GM21619 (cell line): ENCODE measurements at regions not wholly inside any gene's neighbourhood (a gene's known extent, or its start where the extent isn't known, plus 50 kb on each side); places are given as distances from the start of the nearest gene placed in this dataset.

ENCODE experiments used
- ATAC-seq: cut with Tn5 transposase; IDR thresholded peaks from one replicate; pipeline ENCODE4 v1.9.1; 2021; ENCODE audit not compliant: unreplicated experiment

DNA sequence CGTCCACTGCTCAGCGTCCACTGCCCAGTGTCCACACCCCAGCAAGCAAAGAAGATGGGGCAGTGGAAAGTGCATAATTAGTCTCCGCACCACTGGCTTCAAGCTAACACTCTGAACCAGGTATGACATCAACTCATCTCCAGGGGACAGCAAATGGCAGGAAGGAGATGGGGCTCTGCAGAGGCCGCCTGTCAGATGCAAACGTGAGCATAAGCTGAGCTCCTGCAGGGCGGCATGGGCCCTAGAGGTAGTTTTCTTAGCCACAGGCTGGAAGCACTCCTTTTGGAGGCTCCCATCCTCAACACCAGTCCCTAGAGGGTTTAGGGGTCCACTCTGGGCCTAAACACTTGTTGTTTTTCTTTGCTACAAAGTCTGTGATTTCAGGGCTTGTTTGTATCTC lies 335.8 kb upstream of the MKI67 start:
- ATAC-seq: no peak

- ATAC-seq: no peak
Measured at GRCh38 chr10:128462844-128463243, 336.6 kb upstream of the MKI67 start.

DNA sequence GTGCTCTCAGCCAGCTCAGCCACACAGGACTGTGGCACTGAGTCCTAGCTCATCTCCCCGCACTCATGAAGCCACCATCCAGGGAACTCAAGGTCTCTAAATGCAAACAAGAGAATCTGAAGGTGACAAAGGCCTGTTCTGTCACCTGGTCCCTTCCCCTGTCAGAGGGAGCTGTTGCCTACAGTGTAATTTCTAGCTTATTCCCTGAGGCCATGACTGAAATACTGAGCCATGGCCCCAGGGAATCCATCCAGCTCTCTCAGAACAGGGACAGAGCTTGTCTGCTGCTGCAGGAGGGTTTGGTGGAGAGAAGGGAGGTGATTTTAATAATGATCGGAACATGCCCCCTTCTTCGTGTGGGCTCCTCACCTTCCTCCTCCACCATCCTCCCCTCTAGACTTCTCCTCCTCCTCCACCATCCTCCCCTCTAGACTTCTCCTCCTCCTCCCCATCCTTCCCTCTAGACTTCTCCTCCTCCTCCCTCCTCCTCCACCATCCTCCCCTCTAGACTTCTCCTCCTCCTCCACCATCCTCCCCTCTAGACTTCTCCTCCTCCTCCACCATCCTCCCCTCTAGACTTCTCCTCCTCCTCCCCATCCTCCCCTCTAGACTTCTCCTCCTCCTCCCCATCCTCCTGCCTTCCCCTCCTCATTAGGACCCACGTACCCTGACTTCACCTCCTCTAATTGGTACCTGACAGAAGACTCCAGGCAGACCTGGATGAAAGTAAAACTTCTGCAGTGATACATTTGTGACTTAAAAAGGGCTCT lies 338.0 kb upstream of the MKI67 start:
- no peak for ATAC-seq

DNA sequence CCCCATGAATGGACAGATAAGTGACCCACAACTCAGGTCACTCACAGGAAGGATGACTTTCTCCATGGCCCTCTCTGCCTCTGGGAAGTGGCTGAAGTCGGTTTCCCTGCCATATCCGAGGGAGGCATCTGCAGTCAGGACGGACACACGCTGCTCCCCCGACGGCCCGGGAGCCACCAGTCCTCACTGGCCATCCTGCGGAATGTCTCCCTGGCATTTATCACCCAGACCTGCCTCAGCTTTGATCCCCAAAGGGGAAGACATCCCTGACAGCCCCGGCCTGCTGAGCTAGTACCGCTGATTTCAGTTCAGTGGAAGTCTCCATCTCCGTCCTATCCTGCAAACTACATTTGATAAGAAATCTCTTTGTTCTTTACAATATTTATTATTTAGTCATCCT lies 339.5 kb upstream of the MKI67 start:
- no peak for ATAC-seq

DNA sequence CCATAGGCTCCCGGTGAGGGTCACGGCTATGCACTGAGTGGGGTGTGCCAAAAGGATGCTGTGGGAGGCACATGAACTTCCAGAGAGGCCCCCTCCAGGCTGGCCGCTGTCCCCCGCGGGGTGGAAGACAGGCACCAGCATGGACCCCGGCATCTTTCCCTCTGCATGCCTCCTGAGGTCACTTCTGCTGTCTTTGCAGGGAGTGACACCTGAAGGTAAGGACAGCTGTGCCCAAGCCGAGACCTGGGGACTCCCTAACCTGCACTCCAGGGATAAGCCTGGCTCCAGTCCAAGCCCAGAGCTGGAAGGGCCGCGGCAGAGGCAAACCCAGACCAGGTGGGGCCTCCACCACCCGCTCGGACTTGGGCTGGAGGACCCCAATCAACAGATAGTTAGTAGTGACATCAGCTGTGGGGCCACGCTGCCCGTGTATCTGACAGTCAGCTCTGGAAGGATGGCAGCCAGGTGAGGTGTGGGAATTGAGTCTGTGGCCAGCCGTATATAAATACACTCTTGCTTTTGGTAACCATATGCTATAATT lies 340.7 kb upstream of the MKI67 start:
- ATAC-seq: no peak

- ATAC-seq: no peak
Measured at GRCh38 chr10:128468462-128468861, 342.2 kb upstream of the MKI67 start.

DNA sequence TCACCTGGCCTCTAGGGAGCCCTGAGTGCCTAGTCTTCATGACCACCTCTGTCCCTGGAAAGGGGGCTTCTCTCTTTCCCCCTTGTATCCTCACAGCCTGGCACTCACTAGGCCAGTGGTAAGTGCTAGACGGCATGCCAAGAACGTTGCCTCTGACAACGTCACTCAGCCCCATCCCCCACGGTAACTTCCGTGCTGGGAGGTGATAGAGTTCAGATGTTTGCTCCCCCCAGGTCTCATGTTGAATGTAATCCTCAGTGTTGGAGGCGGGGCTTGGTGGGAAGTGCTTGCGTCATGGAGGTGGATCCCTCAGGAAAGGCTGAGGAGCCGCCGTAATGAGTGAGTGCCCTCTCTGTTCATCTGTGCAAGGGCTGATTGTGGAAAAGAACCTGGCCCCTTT lies 343.3 kb upstream of the MKI67 start:
- no peak for ATAC-seq

GRCh38 chr10:128470321-128470965 lies 344.2 kb upstream of the MKI67 start:
- no peak for ATAC-seq

GRCh38 chr10:128471151-128471550 lies 344.9 kb upstream of the MKI67 start:
- no peak for ATAC-seq

GRCh38 chr10:128472196-128472595 lies 346.0 kb upstream of the MKI67 start:
- no peak for ATAC-seq

DNA sequence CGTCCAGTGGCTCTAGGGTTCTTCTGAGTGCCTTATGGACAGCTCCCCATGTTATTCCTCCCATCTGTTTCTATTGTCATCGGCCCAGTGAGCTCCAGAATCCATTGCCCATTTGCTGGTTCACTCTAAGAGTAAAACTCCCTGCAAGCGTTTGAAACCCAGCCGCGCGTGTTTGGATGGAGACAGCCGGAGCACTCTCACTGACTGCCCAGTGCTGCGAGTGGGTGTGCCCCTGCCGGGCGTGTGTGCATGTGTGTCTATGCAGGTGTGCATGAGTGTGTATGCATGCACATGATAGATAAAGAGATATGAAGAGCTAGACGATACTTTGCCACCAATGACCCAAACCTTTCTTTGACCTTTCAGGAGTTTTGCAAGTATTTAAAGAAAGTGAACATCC lies 347.2 kb upstream of the MKI67 start:
- no peak for ATAC-seq

DNA sequence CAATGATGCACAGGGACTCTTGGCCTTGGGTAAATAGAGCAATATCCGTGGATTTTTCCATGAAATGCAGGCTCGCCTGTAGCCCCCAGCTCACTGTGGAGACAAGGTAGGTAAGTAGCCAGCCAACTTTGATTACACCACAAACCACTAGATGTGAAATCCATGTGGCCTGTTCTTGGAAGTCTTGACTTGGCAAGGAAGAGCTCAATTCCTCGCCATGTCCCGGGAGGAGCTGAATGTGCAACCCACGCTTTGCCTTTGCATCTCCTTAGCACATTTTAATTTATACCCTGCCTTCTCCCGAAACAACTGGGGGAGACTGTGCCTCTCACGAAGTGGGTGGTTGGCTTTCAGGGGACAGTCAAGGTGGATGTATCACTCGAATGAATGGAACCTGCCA lies 347.7 kb upstream of the MKI67 start:
- no peak for ATAC-seq

DNA sequence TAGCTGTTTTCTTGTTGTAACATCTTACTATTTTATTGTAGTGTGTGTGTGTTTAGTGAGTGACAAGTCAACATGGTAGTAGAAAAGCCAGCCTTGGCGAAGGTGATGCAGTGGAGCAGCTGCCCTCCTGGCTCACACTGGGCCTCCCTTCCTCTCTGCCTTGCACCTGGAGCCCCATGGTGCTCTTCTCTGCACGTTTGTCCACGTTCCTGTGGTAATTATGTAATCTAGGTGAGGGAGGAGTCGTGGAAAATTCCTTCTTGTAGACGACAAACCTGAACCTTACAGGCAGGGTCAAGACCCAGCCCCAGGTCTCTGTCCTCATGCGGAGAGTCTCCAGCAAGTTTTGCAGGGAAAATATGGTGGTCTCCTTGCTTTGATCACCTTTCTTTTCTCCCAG lies 348.3 kb upstream of the MKI67 start:
- no peak for ATAC-seq

DNA sequence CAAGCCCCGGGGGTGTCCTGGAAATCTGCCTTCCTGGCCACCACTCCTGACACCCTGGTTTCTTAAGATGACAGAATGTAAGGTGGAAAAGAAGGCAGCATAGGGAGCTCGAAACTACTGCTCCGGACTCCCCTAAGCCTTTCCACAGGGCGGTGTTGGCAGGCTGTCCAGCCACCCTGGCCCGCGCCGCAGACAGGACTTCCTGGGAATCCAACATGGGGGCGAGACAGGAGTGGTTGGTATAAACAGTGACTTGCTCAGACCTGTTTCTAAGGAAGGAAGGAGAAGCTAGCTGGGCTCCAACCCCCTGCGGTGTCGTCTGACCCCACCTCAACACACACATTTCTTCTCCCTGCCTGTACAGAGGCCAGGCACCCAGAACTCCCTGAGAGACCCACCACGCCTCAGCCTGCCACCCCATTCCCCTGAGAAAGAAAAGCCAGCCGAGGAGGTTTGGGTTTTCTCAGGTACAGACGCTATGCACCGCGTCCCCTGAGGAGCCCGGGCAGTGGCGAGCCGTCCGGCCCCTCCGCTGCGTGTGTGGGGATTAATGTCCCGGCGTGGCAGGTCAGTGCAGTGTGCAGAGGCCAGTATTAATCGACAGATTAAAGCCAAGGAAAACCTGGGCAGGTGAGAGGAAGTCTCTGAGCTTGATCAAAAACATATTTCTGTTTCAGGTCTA lies 349.6 kb upstream of the MKI67 start:
- no peak for ATAC-seq

DNA sequence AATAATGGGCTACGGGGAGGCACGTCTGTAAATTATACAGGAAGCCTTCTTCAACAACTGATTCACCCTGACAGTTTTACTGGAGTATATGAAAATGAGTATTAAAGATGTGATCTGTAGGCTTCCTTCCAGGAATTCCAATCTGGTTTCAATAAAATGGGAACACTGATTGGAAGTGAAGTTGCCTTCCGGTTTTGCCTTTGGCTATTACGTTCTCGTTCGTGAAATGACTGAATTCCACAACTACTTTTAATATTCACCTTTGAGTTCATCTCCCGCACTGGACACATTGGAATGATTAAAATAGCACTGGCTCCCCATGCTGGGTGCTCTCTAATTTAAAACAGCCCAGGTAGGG lies 350.1 kb upstream of the MKI67 start:
- no peak for ATAC-seq

DNA sequence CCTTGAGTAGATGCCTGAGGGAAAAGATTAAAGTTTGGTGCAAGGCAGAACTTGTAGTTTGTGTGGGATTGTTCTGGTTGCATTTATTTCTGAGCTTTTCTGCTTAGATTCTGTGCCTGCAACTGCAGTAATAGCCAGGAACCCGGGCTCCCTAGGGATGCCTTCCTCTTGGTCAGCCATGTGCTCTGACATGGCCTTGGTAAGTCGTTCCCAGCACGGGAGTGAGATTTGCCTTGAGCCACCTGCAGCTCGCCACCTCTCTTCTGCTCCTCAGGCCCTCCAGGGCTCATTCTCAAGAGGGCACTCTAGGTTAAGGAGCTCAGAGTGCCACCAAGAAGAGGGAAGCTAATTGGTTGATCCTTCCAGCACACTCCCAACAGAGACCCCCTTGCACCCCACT lies 350.6 kb upstream of the MKI67 start:
- ATAC-seq: no peak

GRCh38 chr10:128480601-128481000 lies 354.4 kb upstream of the MKI67 start:
- no peak for ATAC-seq

DNA sequence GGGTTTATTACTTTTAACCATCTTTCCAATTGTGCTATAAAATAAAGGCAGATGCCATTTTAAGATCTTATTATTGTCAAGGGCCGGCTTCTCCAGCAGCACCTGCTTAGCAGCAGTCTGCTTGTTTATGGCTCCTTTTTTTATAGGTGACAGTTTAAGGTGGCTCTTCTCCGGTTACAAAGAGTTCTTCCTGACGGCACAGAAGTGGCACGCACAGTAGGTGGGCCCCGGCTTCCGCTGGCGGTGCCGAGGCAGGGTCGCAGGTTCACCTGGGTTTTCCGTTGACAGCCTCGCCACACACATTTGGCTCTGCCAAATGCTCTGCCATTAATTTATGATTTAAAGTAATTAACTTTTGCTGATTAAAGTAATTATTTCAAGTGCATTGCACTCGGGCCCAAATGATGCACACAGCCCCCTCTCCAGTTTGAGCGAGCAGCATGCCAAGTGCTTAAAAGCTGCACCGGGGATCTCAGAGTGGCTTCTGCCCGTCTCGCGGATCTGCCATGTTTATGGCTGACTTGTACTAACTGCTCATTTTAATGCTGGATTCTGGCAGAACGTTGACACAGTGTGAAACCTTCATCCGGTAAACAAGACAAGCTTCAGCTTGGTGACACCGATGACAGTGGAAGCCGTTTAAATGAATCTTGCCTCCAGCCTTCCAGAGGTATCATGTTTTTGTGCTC lies 355.1 kb upstream of the MKI67 start:
- ATAC-seq: no peak

DNA sequence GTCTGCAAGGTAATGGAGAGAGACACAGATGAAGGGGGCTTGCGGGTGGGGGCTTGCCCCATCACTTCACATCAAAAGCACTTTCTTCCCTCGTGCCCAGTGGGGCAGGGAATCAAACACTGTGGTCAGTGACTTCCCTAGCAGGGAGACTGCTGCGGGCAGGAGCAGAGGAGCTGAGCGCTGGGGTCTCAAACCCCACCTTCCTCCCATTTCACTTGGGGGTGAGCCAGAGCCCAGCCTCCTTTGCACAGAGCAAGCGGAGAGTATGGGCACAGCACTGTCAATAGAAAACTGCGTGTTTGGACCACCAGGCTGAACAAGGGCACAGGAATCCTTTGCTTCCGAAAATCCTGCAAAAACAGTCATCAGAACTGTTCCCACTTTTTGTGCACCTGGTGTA lies 355.8 kb upstream of the MKI67 start:
- no peak for ATAC-seq

DNA sequence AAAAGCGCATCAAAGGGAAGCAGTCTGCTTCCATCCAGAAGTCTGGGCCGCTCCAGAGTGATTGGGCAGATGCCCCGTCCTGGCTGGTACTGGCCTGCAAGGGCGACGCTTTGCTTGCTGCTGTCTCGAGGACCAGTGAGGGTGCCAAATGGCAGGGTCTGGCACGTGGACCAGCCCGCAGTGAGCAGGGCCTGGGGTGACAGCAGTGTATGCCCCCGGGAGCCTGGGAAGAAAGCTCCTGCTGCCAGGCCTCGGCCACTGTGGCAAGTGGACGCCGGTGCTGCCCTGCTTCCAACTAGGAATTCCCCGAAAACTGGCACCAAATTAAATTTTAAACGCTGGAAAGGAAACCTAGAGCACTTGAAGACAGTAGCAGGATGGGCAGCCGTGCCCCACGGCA lies 357.0 kb upstream of the MKI67 start:
- ATAC-seq: no peak

- no peak for ATAC-seq
Measured at GRCh38 chr10:128484041-128484440, 357.8 kb upstream of the MKI67 start.
